ENCODE measurements at regions not wholly inside any gene's neighbourhood (a gene's known extent, or its start where the extent isn't known, plus 50 kb on each side); places are given as distances from the start of the nearest gene placed in this dataset.

GRCh38 chr1:29439615-29440014, 203.3 kb downstream of the PTPRU start:
- peaks cover 27% of the 10 kb centered on the region for H3K27me3 ChIP-seq (ENCODE audit: control insufficient read depth, extremely low read depth, insufficient read depth, low read length)
- no peak for FAIRE-seq

DNA sequence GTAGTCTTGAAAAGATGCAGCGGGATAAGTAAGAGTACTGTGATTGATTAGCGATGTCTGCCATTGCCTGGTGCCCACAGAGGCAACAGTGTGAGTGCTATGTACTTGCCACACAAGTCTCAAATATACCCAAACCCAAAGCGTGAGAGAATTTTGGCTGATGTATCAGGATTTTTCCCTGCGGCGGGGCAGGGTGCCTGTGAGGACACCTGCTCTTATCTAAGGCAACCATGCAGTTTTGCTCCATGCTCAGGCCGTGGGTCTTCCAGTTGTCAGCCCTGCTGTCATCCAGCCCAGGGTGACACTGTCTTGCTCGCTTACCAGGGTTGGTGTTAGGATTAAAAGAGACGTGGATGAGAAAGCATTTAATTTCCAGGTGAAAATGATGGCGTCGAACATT, 202.7 kb downstream of the PTPRU start:
- Histone ChIP-seq H3K27me3 (ENCODE audit: control insufficient read depth, extremely low read depth, insufficient read depth, low read length) (peaks cover 20% of the 10 kb centered on the region), H3K4me2 (ENCODE audit: control insufficient read depth, extremely low read depth, insufficient read depth, low read depth, low read length) (no peak overlapping the region), H3K79me2 (ENCODE audit: control insufficient read depth, insufficient read depth, low read length) (no peaks in the 10 kb centered on the region), H3K9me3 (ENCODE audit: control insufficient read depth, low read depth, low read length) (no peaks in the 10 kb centered on the region), H3K9me1 (ENCODE audit: control insufficient read depth, extremely low read depth, insufficient read depth, low read length) (no peaks in the 10 kb centered on the region), H3K4me1 (ENCODE audit: control insufficient read depth, extremely low read depth, insufficient read depth, low read length) (no peaks in the 10 kb centered on the region), H3K36me3 (ENCODE audit: control insufficient read depth in 2 of 2, extremely low read depth in 1 of 2, insufficient read depth in 2 of 2, low read length in 2 of 2) (no peaks in the 10 kb centered on the region), H3K4me3 (ENCODE audit: control insufficient read depth in 2 of 3, extremely low read depth in 1 of 3, insufficient read depth in 2 of 3, low read depth in 1 of 3, low read length in 3 of 3) (no peak overlapping the region), H4K20me1 (ENCODE audit: control insufficient read depth, extremely low read depth, insufficient read depth, low read length) (no peaks in the 10 kb centered on the region), H3K27ac (ENCODE audit: control insufficient read depth, insufficient read depth, low read length) (no peak overlapping the region), H3K9ac (ENCODE audit: control insufficient read depth, extremely low read depth, insufficient read depth, low read length) (no peak overlapping the region), H2AFZ (ENCODE audit: control insufficient read depth, low read length) (no peak overlapping the region)
- TF ChIP-seq EZH2 (IDR thresholded peaks at IDR 0.05; ENCODE audit: low read length): no peak
- TF ChIP-seq, protein P1, sequence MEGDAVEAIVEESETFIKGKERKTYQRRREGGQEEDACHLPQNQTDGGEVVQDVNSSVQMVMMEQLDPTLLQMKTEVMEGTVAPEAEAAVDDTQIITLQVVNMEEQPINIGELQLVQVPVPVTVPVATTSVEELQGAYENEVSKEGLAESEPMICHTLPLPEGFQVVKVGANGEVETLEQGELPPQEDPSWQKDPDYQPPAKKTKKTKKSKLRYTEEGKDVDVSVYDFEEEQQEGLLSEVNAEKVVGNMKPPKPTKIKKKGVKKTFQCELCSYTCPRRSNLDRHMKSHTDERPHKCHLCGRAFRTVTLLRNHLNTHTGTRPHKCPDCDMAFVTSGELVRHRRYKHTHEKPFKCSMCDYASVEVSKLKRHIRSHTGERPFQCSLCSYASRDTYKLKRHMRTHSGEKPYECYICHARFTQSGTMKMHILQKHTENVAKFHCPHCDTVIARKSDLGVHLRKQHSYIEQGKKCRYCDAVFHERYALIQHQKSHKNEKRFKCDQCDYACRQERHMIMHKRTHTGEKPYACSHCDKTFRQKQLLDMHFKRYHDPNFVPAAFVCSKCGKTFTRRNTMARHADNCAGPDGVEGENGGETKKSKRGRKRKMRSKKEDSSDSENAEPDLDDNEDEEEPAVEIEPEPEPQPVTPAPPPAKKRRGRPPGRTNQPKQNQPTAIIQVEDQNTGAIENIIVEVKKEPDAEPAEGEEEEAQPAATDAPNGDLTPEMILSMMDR (optimal IDR thresholded peaks at IDR 0.05 in 1 of 3, IDR thresholded peaks at IDR 0.05 in 1 of 3, conservative IDR thresholded peaks at IDR 0.05 in 1 of 3; ENCODE audit: extremely low read depth in 1 of 3, insufficient read depth in 2 of 3, low read length in 3 of 3): no peak
- dilution Hi-C loops (cut with MboI; ENCODE audit: extremely low pct_ligation_motif_present, low sequenced_read_pairs): no loop called here
- FAIRE-seq (no peak), DNase-seq (ENCODE audit: low read depth, low spot score) (no peak)

More at GRCh38 chr1:29439615-29440014, 203.3 kb downstream of the PTPRU start:
- no peaks in the 10 kb centered on the region for H3K9me1 ChIP-seq (ENCODE audit: control insufficient read depth, extremely low read depth, insufficient read depth, low read length)
- H3K79me2 ChIP-seq (ENCODE audit: control insufficient read depth, insufficient read depth, low read length): no peaks in the 10 kb centered on the region
- H3K27ac ChIP-seq (ENCODE audit: control insufficient read depth, insufficient read depth, low read length): no peak overlapping the region
- no peak overlapping the region for H3K4me3 ChIP-seq (ENCODE audit: control insufficient read depth in 2 of 3, extremely low read depth in 1 of 3, insufficient read depth in 2 of 3, low read depth in 1 of 3, low read length in 3 of 3)
- H4K20me1 ChIP-seq (ENCODE audit: control insufficient read depth, extremely low read depth, insufficient read depth, low read length): no peaks in the 10 kb centered on the region
- no peak overlapping the region for H3K4me2 ChIP-seq (ENCODE audit: control insufficient read depth, extremely low read depth, insufficient read depth, low read depth, low read length)
- H3K9ac ChIP-seq (ENCODE audit: control insufficient read depth, extremely low read depth, insufficient read depth, low read length): no peak overlapping the region
- no peaks in the 10 kb centered on the region for H3K9me3 ChIP-seq (ENCODE audit: control insufficient read depth, low read depth, low read length)
- TF ChIP-seq EZH2 (IDR thresholded peaks at IDR 0.05; ENCODE audit: low read length): no peak
- TF ChIP-seq, protein P1 (optimal IDR thresholded peaks at IDR 0.05 in 1 of 3, IDR thresholded peaks at IDR 0.05 in 1 of 3, conservative IDR thresholded peaks at IDR 0.05 in 1 of 3; ENCODE audit: extremely low read depth in 1 of 3, insufficient read depth in 2 of 3, low read length in 3 of 3): no peak
- H3K36me3 ChIP-seq (ENCODE audit: control insufficient read depth in 2 of 2, extremely low read depth in 1 of 2, insufficient read depth in 2 of 2, low read length in 2 of 2): no peaks in the 10 kb centered on the region
- no peaks in the 10 kb centered on the region for H3K4me1 ChIP-seq (ENCODE audit: control insufficient read depth, extremely low read depth, insufficient read depth, low read length)
- H2AFZ ChIP-seq (ENCODE audit: control insufficient read depth, low read length): no peak overlapping the region
- dilution Hi-C loops (cut with MboI; ENCODE audit: extremely low pct_ligation_motif_present, low sequenced_read_pairs): no loop called here
- no peak for DNase-seq (ENCODE audit: low read depth, low spot score)

Measured in keratinocyte (primary cell).